Neural cell (in vitro differentiated cells): ENCODE measurements at regions not wholly inside any gene's neighbourhood (a gene's known extent, or its start where the extent isn't known, plus 50 kb on each side); places are given as distances from the start of the nearest gene placed in this dataset.

Experiments used
- H2AFZ ChIP-seq: fragments of 200-600, 300-800 bp; sonication (generic), shearing (Covaris generic); 2 replicates; pipeline ENCODE4 v1.6.0; 2014; ENCODE audit warnings: low read depth, mild to moderate bottlenecking, antibody characterized with exemption, low read length, moderate library complexity
- H3F3A ChIP-seq: fragments of 200-600 bp; shearing (Covaris generic); 2 replicates; pipeline ENCODE4 v1.6.1; 2016; ENCODE audit warnings: mild to moderate bottlenecking, moderate library complexity, mixed read lengths, antibody characterized with exemption, low read length; ENCODE audit not compliant: insufficient read depth, poor library complexity, severe bottlenecking
- H3K27ac ChIP-seq: fragments of 200-600, 300-800 bp; sonication (generic), shearing (Covaris generic); 2 replicates; pipeline ENCODE4 v1.5.1; 2014; ENCODE audit warnings: mild to moderate bottlenecking, low read length, moderate library complexity
- H3K27me3 ChIP-seq: fragments of 300-800, 200-600 bp; sonication (generic), shearing (Covaris generic); 2 replicates; pipeline ENCODE4 v1.6.0; 2014; ENCODE audit warnings: mild to moderate bottlenecking, low read depth, low read length, moderate library complexity; ENCODE audit not compliant: insufficient read depth
- H3K36me3 ChIP-seq: fragments of 300-800, 200-600 bp; sonication (generic), shearing (Covaris generic); 2 replicates; pipeline ENCODE4 v1.5.1; 2014; ENCODE audit warnings: mild to moderate bottlenecking, antibody characterized with exemption, low read length, moderate library complexity; ENCODE audit not compliant: insufficient read depth
- H3K4me2 ChIP-seq: fragments of 300-800, 200-600 bp; sonication (generic), shearing (Covaris generic); 2 replicates; pipeline ENCODE4 v1.6.0; 2014; ENCODE audit warnings: mild to moderate bottlenecking, low read length
- H3K4me3 ChIP-seq: fragments of 300-800, 200-600 bp; sonication (generic), shearing (Covaris generic); 2 replicates; pipeline ENCODE4 v1.5.1; 2014; ENCODE audit warnings: mild to moderate bottlenecking, low read length, moderate library complexity
- H3K79me2 ChIP-seq: fragments of 200-600 bp; shearing (Covaris generic); replicated peaks from 2 replicates; pipeline ENCODE4 v1.6.0; 2014; ENCODE audit warnings: mild to moderate bottlenecking, low read length, moderate library complexity; ENCODE audit not compliant: insufficient read depth
- H3K9ac ChIP-seq: fragments of 300-800, 200-600 bp; sonication (generic), shearing (Covaris generic); 2 replicates; pipeline ENCODE4 v1.6.1; 2016; ENCODE audit warnings: mild to moderate bottlenecking, low read length, mixed read lengths
- H3K9me2 ChIP-seq: fragments of 200-600 bp; shearing (Covaris generic); 2 replicates; pipeline ENCODE4 v1.6.1; 2016; ENCODE audit warnings: mild to moderate bottlenecking, low read length, mixed read lengths; ENCODE audit not compliant: insufficient read depth
- H3K9me3 ChIP-seq: fragments of 200-600, 300-800 bp; sonication (generic), shearing (Covaris generic); 2 replicates; pipeline ENCODE4 v1.6.1; 2016; ENCODE audit warnings: mild to moderate bottlenecking, mixed run types, low read length, moderate library complexity, mixed read lengths
- H4K20me1 ChIP-seq: fragments of 200-600 bp; shearing (Covaris generic); 2 replicates; pipeline ENCODE4 v1.6.1; 2016; ENCODE audit warnings: mild to moderate bottlenecking, mixed run types; ENCODE audit not compliant: insufficient read depth
- CTCF ChIP-seq: fragments of 450-650 bp; IDR thresholded peaks from 2 replicates; pipeline ENCODE4 v1.5.1; 2014; ENCODE audit warnings: antibody characterized with exemption, mild to moderate bottlenecking, moderate library complexity; ENCODE audit not compliant: poor library complexity, severe bottlenecking
- EP300 ChIP-seq: fragments of 450-650 bp; conservative IDR thresholded peaks from 2 replicates; pipeline ENCODE4 v1.6.1; 2014; ENCODE audit warnings: antibody characterized with exemption, mild to moderate bottlenecking, moderate library complexity; ENCODE audit not compliant: poor library complexity, severe bottlenecking
- EZH2 ChIP-seq: fragments of 200-600, 300-800 bp; shearing (Covaris generic), sonication (generic); IDR thresholded peaks from 2 replicates; pipeline ENCODE4 v1.6.1; 2014; ENCODE audit warnings: antibody characterized with exemption, low read length, borderline replicate concordance, mild to moderate bottlenecking; ENCODE audit not compliant: insufficient read depth, poor library complexity, severe bottlenecking
- MXI1 ChIP-seq: fragments of 450-650 bp; conservative IDR thresholded peaks from 2 replicates; pipeline ENCODE4 v1.6.1; 2014; ENCODE audit warnings: antibody characterized with exemption, mild to moderate bottlenecking; ENCODE audit not compliant: poor library complexity, severe bottlenecking
- POLR2AphosphoS5 ChIP-seq: IDR thresholded peaks from 2 replicates; pipeline ENCODE4 v1.6.1; 2012
- RAD21 ChIP-seq: fragments of 450-650 bp; conservative IDR thresholded peaks from 2 replicates; pipeline ENCODE4 v1.6.1; 2014; ENCODE audit warnings: antibody characterized with exemption, mild to moderate bottlenecking, moderate library complexity
- REST ChIP-seq: IDR thresholded peaks from 2 replicates; pipeline ENCODE4 v1.6.1; 2012; ENCODE audit warnings: borderline replicate concordance
- SMC3 ChIP-seq: fragments of 450-650 bp; conservative IDR thresholded peaks from 2 replicates; pipeline ENCODE4 v1.6.1; 2014; ENCODE audit warnings: antibody characterized with exemption, mild to moderate bottlenecking, moderate library complexity; ENCODE audit not compliant: poor library complexity
- TAF1 ChIP-seq: IDR thresholded peaks from 2 replicates; pipeline ENCODE4 v1.6.1; 2012; ENCODE audit warnings: low read depth

GRCh38 chr13:105805892-105806627, 729.4 kb downstream of the EFNB2 start:
- no peaks in the 10 kb centered on the region for H3K9me2 ChIP-seq
- H2AFZ ChIP-seq, result no peak overlapping the region
- H3K27me3 ChIP-seq, result no peaks in the 10 kb centered on the region
- no peaks in the 10 kb centered on the region for H3K9me3 ChIP-seq
- no peaks in the 10 kb centered on the region for H4K20me1 ChIP-seq
- no peaks in the 10 kb centered on the region for H3F3A ChIP-seq
- H3K4me2 ChIP-seq, result no peak overlapping the region
- H3K9ac ChIP-seq, result no peak overlapping the region
- H3K4me3 ChIP-seq, result no peak overlapping the region
- H3K27ac ChIP-seq, result no peak overlapping the region
- H3K36me3 ChIP-seq, result no peaks in the 10 kb centered on the region
- no peak for TF ChIP-seq RAD21
- TF ChIP-seq SMC3, result no peak
- TF ChIP-seq POLR2AphosphoS5, result no peak
- no peak for TF ChIP-seq EZH2
- no peak for TF ChIP-seq MXI1
- no peak for TF ChIP-seq CTCF
- TF ChIP-seq REST, result no peak
- no peak for TF ChIP-seq EP300
- no peak for TF ChIP-seq TAF1
- H3K79me2 ChIP-seq, result no peaks in the 10 kb centered on the region

GRCh38 chr13:105804561-105805190, 730.8 kb downstream of the EFNB2 start:
- no peaks in the 10 kb centered on the region for H3K9me3 ChIP-seq
- no peaks in the 10 kb centered on the region for H3F3A ChIP-seq
- no peak for TF ChIP-seq CTCF
- TF ChIP-seq EZH2, result no peak
- TF ChIP-seq EP300, result no peak
- TF ChIP-seq REST, result no peak
- no peak for TF ChIP-seq TAF1
- TF ChIP-seq POLR2AphosphoS5, result no peak
- no peak for TF ChIP-seq RAD21
- TF ChIP-seq SMC3, result no peak
- no peak for TF ChIP-seq MXI1
- no peaks in the 10 kb centered on the region for H3K9me2 ChIP-seq
- H3K4me3 ChIP-seq, result no peak overlapping the region
- H3K36me3 ChIP-seq, result no peaks in the 10 kb centered on the region
- no peak overlapping the region for H3K9ac ChIP-seq
- H3K4me2 ChIP-seq, result no peak overlapping the region
- no peaks in the 10 kb centered on the region for H3K79me2 ChIP-seq
- no peaks in the 10 kb centered on the region for H3K27me3 ChIP-seq
- no peak overlapping the region for H3K27ac ChIP-seq
- no peaks in the 10 kb centered on the region for H4K20me1 ChIP-seq
- no peak overlapping the region for H2AFZ ChIP-seq
